IPS-20b (cell line): ENCODE measurements at regions not wholly inside any gene's neighbourhood (a gene's known extent, or its start where the extent isn't known, plus 50 kb on each side); places are given as distances from the start of the nearest gene placed in this dataset.

Experiments
- H3K27ac ChIP-seq: one replicate; pipeline ENCODE4 v1.5.1; 2013; ENCODE audit warnings: low read length
- H3K27me3 ChIP-seq: 2 replicates; pipeline ENCODE4 v1.6.1; 2013; ENCODE audit warnings: mild to moderate bottlenecking, low read length, inconsistent platforms; ENCODE audit not compliant: insufficient read depth
- H3K36me3 ChIP-seq: 2 replicates; pipeline ENCODE4 v1.6.1; 2013; ENCODE audit warnings: low read depth, mild to moderate bottlenecking, inconsistent platforms, low read length, moderate library complexity; ENCODE audit not compliant: insufficient read depth
- H3K4me1 ChIP-seq: 2 replicates; pipeline ENCODE4 v1.6.1; 2013; ENCODE audit warnings: mild to moderate bottlenecking, control low read depth, inconsistent platforms, low read length, moderate library complexity; ENCODE audit not compliant: insufficient read depth
- H3K4me3 ChIP-seq: 2 replicates; pipeline ENCODE4 v1.5.1; 2013; ENCODE audit warnings: mild to moderate bottlenecking, low read length, inconsistent platforms
- H3K9ac ChIP-seq: 2 replicates; pipeline ENCODE4 v1.6.1; 2013; ENCODE audit warnings: low read depth, mild to moderate bottlenecking, inconsistent platforms, low read length, moderate library complexity
- H3K9me3 ChIP-seq: 2 replicates; pipeline ENCODE4 v1.6.1; 2013; ENCODE audit warnings: mild to moderate bottlenecking, low read depth, low read length, inconsistent platforms; ENCODE audit not compliant: insufficient read depth

GRCh38 chr13:104984296-104984818 is 1551.1 kb downstream of the EFNB2 start:
- H3K27me3 ChIP-seq = no peaks in the 10 kb centered on the region
- H3K9ac ChIP-seq = no peak overlapping the region
- no peaks in the 10 kb centered on the region for H3K9me3 ChIP-seq
- no peak overlapping the region for H3K4me3 ChIP-seq
- no peak overlapping the region for H3K27ac ChIP-seq
- H3K36me3 ChIP-seq = no peaks in the 10 kb centered on the region
- H3K4me1 ChIP-seq = no peaks in the 10 kb centered on the region

- H3K27me3 ChIP-seq = no peaks in the 10 kb centered on the region
- no peaks in the 10 kb centered on the region for H3K9me3 ChIP-seq
- no peaks in the 10 kb centered on the region for H3K4me1 ChIP-seq
- no peaks in the 10 kb centered on the region for H3K36me3 ChIP-seq
- no peak overlapping the region for H3K27ac ChIP-seq
- H3K4me3 ChIP-seq = no peak overlapping the region
- no peak overlapping the region for H3K9ac ChIP-seq
These were observed 1551.9 kb downstream of the EFNB2 start for GRCh38 chr13:104983601-104984000.

- Histone ChIP-seq H3K9ac (no peak overlapping the region), H3K27me3 (no peaks in the 10 kb centered on the region), H3K4me3 (no peak overlapping the region), H3K27ac (no peak overlapping the region), H3K36me3 (no peaks in the 10 kb centered on the region), H3K4me1 (no peaks in the 10 kb centered on the region), H3K9me3 (no peaks in the 10 kb centered on the region)
These were observed 1554.9 kb downstream of the EFNB2 start for GRCh38 chr13:104980586-104980985.

- H3K4me1 ChIP-seq = no peaks in the 10 kb centered on the region
- H3K9me3 ChIP-seq = no peaks in the 10 kb centered on the region
- H3K9ac ChIP-seq = no peak overlapping the region
- H3K27ac ChIP-seq = no peak overlapping the region
- no peaks in the 10 kb centered on the region for H3K27me3 ChIP-seq
- no peak overlapping the region for H3K4me3 ChIP-seq
- H3K36me3 ChIP-seq = no peaks in the 10 kb centered on the region
These were observed 1556.0 kb downstream of the EFNB2 start for GRCh38 chr13:104979281-104980030.

GRCh38 chr13:104976986-104977385 is 1558.5 kb downstream of the EFNB2 start:
- Histone ChIP-seq H3K36me3 (no peaks in the 10 kb centered on the region), H3K4me1 (no peaks in the 10 kb centered on the region), H3K27me3 (no peaks in the 10 kb centered on the region), H3K9ac (no peak overlapping the region), H3K4me3 (no peak overlapping the region), H3K9me3 (no peaks in the 10 kb centered on the region), H3K27ac (no peak overlapping the region)

- no peaks in the 10 kb centered on the region for H3K27me3 ChIP-seq
- H3K4me3 ChIP-seq = no peak overlapping the region
- no peak overlapping the region for H3K9ac ChIP-seq
- no peak overlapping the region for H3K27ac ChIP-seq
- no peaks in the 10 kb centered on the region for H3K4me1 ChIP-seq
- H3K36me3 ChIP-seq = no peaks in the 10 kb centered on the region
- no peaks in the 10 kb centered on the region for H3K9me3 ChIP-seq
These were observed 1560.2 kb downstream of the EFNB2 start for GRCh38 chr13:104975272-104975671.

GRCh38 chr13:104968876-104969275 is 1566.6 kb downstream of the EFNB2 start:
- Histone ChIP-seq H3K4me1 (no peaks in the 10 kb centered on the region), H3K36me3 (no peaks in the 10 kb centered on the region), H3K27ac (no peak overlapping the region), H3K4me3 (no peak overlapping the region), H3K27me3 (no peaks in the 10 kb centered on the region), H3K9me3 (no peaks in the 10 kb centered on the region), H3K9ac (no peak overlapping the region)

- Histone ChIP-seq H3K9ac (no peak overlapping the region), H3K27me3 (no peaks in the 10 kb centered on the region), H3K27ac (no peak overlapping the region), H3K4me3 (no peak overlapping the region), H3K9me3 (no peaks in the 10 kb centered on the region), H3K36me3 (no peaks in the 10 kb centered on the region), H3K4me1 (no peaks in the 10 kb centered on the region)
These were observed 1567.4 kb downstream of the EFNB2 start for GRCh38 chr13:104967836-104968630.

GRCh38 chr13:104967376-104967775 is 1568.1 kb downstream of the EFNB2 start:
- Histone ChIP-seq H3K4me3 (no peak overlapping the region), H3K4me1 (no peaks in the 10 kb centered on the region), H3K9me3 (no peaks in the 10 kb centered on the region), H3K27me3 (no peaks in the 10 kb centered on the region), H3K9ac (no peak overlapping the region), H3K27ac (no peak overlapping the region), H3K36me3 (no peaks in the 10 kb centered on the region)

- Histone ChIP-seq H3K4me1 (no peaks in the 10 kb centered on the region), H3K4me3 (no peak overlapping the region), H3K27me3 (no peaks in the 10 kb centered on the region), H3K9ac (no peak overlapping the region), H3K9me3 (no peaks in the 10 kb centered on the region), H3K27ac (no peak overlapping the region), H3K36me3 (no peaks in the 10 kb centered on the region)
These were observed 1573.1 kb downstream of the EFNB2 start for GRCh38 chr13:104962411-104962810.

- Histone ChIP-seq H3K4me1 (no peaks in the 10 kb centered on the region), H3K36me3 (no peaks in the 10 kb centered on the region), H3K4me3 (no peak overlapping the region), H3K27ac (no peak overlapping the region), H3K27me3 (no peaks in the 10 kb centered on the region), H3K9me3 (no peaks in the 10 kb centered on the region), H3K9ac (no peak overlapping the region)
These were observed 1574.2 kb downstream of the EFNB2 start for GRCh38 chr13:104961246-104961645.

GRCh38 chr13:104954210-104954609 is 1581.3 kb downstream of the EFNB2 start:
- Histone ChIP-seq H3K9ac (no peak overlapping the region), H3K36me3 (no peaks in the 10 kb centered on the region), H3K4me3 (no peak overlapping the region), H3K27ac (no peak overlapping the region), H3K4me1 (no peaks in the 10 kb centered on the region), H3K9me3 (no peaks in the 10 kb centered on the region), H3K27me3 (no peaks in the 10 kb centered on the region)
